HG03159 (cell line): ENCODE measurements at regions not wholly inside any gene's neighbourhood (a gene's known extent, or its start where the extent isn't known, plus 50 kb on each side); places are given as distances from the start of the nearest gene placed in this dataset.

Source experiments
- ATAC-seq: cut with Tn5 transposase; IDR thresholded peaks from one replicate; pipeline ENCODE4 v1.9.1; 2021; ENCODE audit warnings: mild to moderate bottlenecking, moderate library complexity; ENCODE audit not compliant: unreplicated experiment

DNA sequence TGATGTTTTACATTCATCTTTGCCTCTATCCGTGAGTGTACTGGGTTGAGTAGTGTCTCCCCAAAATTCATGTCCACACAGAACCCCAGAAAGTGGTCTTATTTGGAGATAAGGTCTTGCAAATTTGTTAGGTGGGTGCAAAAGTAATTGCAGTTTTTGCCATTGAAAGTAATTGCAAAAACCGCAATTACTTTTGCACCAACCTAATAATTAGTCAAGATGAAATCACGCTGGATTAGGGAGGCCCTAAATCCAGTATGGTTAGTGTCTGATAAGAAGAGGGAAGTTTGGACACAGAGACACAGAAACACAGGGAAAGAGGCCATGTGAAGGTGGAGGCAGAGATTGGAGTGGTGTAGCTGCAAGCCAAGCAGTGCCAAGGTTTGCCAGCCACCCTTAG lies 57.8 kb upstream of the SPRED2 start:
- ATAC-seq: no peak

DNA sequence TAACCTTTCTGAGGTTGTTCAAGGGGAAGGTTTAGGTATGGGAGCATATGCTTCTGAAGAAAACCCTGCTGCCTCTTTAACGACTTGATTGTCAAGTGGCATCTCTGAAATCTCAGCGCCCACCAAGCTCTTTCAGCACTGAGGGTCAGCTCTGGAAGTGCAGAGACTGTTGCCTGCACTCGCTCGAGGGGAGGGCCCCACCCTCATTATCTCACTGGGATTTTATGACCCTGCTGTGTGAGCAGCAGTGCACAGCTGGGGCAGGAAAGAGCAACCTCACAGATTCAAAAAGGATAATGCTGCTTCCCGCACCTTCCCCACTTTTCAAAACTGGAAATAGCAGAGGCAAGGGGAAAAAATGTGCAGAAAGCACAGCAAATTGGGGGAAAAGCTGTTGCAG lies 56.9 kb upstream of the SPRED2 start:
- ATAC-seq: no peak

GRCh38 chr2:65488527-65488926 lies 56.1 kb upstream of the SPRED2 start:
- no peak for ATAC-seq

DNA sequence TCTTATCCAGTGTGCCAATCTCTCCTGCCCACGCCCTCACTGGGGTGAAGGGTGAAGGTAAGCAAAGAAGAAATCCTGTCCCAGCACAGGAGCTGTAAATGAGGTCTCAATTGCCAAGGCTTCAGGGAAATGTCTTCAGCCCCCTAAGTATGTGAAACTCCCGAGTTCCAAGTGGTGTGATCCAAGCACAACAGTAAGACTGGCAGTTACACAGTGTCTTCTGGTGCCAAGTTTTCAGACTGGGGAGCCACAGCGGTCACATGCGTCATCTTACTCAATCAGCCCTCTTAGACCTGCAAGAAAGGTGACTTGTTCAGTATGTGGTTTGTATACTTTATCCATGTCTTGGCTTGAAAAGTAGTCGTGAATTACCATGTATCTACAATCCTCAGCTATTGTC lies 55.0 kb upstream of the SPRED2 start:
- no peak for ATAC-seq

DNA sequence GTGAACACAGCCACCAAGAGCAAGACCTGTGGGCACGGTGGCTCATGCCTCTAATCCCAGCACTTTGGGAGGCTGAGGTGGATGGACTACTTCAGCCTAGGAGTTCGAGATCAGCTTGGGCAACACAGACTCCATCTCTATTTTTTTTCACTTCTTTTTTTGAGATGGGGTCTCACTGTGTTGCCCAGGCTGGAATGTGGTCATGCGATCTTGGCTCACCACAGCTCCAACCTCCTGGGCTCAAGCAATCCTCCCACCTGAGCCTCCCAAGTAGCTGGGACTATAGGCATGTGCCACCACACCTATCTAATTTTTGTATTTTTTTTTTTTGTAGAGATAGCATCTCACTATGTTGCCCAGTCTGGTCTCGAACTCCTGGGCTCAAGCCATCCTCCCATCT lies 54.4 kb upstream of the SPRED2 start:
- ATAC-seq: no peak

DNA sequence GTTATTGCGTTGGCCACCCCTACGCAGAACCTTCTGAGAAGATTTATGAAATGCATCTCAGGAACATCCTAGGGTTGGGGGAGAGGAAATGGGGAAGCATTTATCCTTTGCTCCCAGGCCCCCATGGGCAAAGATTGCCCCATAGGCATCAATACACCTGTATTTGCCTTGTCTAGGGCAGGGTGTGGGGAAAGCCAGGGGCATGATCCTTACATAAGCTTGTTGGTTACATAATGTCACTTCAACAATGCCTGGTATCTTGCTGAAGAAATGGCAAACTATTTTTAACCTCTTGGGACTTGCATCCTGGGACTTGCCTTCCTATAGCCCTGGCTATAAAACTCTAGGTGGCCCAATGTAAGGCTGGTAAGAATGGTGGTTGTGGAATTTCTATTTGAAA lies 53.9 kb upstream of the SPRED2 start:
- no peak for ATAC-seq

DNA sequence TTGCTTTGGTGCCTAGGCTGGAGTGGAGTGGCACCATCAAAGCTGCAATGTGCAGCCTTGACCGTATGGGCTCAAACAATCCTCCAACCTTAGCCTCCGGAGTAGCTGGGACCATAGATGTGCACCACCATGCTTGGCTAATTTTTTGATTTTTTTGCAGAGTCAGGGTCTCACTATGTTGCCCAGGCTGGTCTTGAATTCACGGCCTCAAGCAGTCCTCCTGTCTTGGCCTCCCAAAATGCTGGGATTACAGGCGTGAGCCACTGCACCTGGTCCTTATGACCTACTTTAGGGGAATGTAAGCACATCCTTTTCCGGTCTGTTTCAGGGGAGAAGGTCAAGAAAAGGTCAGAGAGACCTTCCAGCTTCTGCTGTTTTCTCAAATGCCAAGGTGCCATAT lies 53.4 kb upstream of the SPRED2 start:
- ATAC-seq: no peak

- no peak for ATAC-seq
These were observed 51.4 kb upstream of the SPRED2 start for GRCh38 chr2:65483763-65484162.

DNA sequence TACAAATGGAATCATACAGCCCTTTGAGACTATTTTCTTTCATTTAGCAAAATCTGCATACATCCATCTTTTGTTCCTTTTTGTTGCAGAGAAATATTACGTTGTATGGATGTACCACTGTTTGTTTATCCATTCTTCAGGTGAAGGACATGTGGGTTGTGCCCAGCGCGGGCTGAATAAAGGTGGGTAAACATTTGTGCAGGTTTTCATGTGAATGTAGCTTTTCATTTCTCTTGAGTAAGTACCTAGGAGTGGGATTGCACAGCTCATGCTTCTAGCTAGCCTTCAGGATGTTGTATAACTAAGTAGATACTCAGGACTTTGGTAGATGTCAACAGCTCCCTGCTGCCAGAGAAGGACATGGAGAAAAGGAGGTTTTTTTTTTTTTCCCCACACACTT lies 50.6 kb upstream of the SPRED2 start:
- no peak for ATAC-seq
